ENCODE measurements at regions not wholly inside any gene's neighbourhood (a gene's known extent, or its start where the extent isn't known, plus 50 kb on each side); places are given as distances from the start of the nearest gene placed in this dataset.
A peak's percentile ranks its signal among the peaks of the same experiment; 100 is the strongest.
"Not testable (repeated sequence)": the region's sequence is repeated elsewhere in the genome, so short reads cannot be mapped to it uniquely, and the experiment has no call there.

GRCh38 chr10:28897617-28898464, 220.5 kb downstream of the BAMBI start:
- peak in 1 of 2 donors; percentile 15 for DNase-seq

GRCh38 chr10:28902215-28902614, 224.9 kb downstream of the BAMBI start:
- no peak for DNase-seq

GRCh38 chr10:28903063-28903462, 225.7 kb downstream of the BAMBI start:
- DNase-seq, result no peak

GRCh38 chr10:28903736-28904135, 226.4 kb downstream of the BAMBI start:
- no peak for DNase-seq

GRCh38 chr10:28905371-28905770, 228.1 kb downstream of the BAMBI start:
- no peak for DNase-seq

GRCh38 chr10:28906011-28906411, 228.7 kb downstream of the BAMBI start:
- DNase-seq, result no peak

- no peak for DNase-seq
Measured at GRCh38 chr10:28906415-28906814, 229.1 kb downstream of the BAMBI start.

GRCh38 chr10:28906934-28907333, 229.6 kb downstream of the BAMBI start:
- no peak for DNase-seq

GRCh38 chr10:28909875-28910274, 232.6 kb downstream of the BAMBI start:
- DNase-seq, result no peak

- DNase-seq, result no peak
Measured at GRCh38 chr10:28910956-28911355, 233.6 kb downstream of the BAMBI start.

GRCh38 chr10:28911511-28911910, 234.2 kb downstream of the BAMBI start:
- not testable (repeated sequence) for DNase-seq

GRCh38 chr10:28912017-28912783, 234.9 kb downstream of the BAMBI start:
- no peak for DNase-seq

GRCh38 chr10:28913436-28914237, 236.3 kb downstream of the BAMBI start:
- DNase-seq, result no peak

GRCh38 chr10:28914701-28915100, 237.4 kb downstream of the BAMBI start:
- no peak for DNase-seq

GRCh38 chr10:28915989-28916588, 238.8 kb downstream of the BAMBI start:
- no peak for DNase-seq

- DNase-seq, result no peak
Measured at GRCh38 chr10:28920091-28920490, 242.8 kb downstream of the BAMBI start.

GRCh38 chr10:28922127-28922526, 244.8 kb downstream of the BAMBI start:
- DNase-seq, result no peak

GRCh38 chr10:28922861-28923260, 245.5 kb downstream of the BAMBI start:
- no peak for DNase-seq

- DNase-seq, result no peak
Measured at GRCh38 chr10:28924717-28925116, 247.4 kb downstream of the BAMBI start.

GRCh38 chr10:28925121-28925663, 247.9 kb downstream of the BAMBI start:
- no peak for DNase-seq

GRCh38 chr10:28926932-28927331, 249.6 kb downstream of the BAMBI start:
- DNase-seq, result no peak

GRCh38 chr10:28928484-28928883, 251.2 kb downstream of the BAMBI start:
- DNase-seq, result no peak

Data from inflammatory macrophage (primary cell).